ENCODE measurements at regions not wholly inside any gene's neighbourhood (a gene's known extent, or its start where the extent isn't known, plus 50 kb on each side); places are given as distances from the start of the nearest gene placed in this dataset.

DNA sequence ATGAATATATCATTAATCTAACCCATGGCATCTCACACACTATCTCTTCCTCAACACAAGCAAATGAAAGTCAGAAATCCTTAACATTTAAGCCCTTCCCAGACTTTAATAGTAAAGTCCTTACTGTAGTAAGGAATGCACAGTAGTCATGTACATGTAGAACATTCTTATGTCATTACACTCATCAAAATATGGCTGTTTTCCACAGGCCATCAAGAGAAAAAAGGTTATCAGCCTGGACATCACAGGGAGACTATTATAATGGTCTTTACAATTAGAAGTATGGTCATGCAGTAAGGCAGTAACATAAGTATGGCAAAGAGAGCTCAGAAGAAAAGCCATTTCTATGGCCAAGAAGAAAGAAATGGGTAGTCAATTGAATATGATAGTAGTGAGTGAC is 121.2 kb downstream of the SLC6A15 start:
- POLR2A ChIA-PET = no interaction called here
- CTCF ChIA-PET = no interaction called here
- TF ChIP-seq, protein P1, sequence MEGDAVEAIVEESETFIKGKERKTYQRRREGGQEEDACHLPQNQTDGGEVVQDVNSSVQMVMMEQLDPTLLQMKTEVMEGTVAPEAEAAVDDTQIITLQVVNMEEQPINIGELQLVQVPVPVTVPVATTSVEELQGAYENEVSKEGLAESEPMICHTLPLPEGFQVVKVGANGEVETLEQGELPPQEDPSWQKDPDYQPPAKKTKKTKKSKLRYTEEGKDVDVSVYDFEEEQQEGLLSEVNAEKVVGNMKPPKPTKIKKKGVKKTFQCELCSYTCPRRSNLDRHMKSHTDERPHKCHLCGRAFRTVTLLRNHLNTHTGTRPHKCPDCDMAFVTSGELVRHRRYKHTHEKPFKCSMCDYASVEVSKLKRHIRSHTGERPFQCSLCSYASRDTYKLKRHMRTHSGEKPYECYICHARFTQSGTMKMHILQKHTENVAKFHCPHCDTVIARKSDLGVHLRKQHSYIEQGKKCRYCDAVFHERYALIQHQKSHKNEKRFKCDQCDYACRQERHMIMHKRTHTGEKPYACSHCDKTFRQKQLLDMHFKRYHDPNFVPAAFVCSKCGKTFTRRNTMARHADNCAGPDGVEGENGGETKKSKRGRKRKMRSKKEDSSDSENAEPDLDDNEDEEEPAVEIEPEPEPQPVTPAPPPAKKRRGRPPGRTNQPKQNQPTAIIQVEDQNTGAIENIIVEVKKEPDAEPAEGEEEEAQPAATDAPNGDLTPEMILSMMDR (IDR thresholded peaks at IDR 0.05; ENCODE audit: control extremely low read depth, extremely low read depth, low read depth, missing control alignments) = no peak
- no peak for DNase-seq (ENCODE audit: extremely low spot score)

DNA sequence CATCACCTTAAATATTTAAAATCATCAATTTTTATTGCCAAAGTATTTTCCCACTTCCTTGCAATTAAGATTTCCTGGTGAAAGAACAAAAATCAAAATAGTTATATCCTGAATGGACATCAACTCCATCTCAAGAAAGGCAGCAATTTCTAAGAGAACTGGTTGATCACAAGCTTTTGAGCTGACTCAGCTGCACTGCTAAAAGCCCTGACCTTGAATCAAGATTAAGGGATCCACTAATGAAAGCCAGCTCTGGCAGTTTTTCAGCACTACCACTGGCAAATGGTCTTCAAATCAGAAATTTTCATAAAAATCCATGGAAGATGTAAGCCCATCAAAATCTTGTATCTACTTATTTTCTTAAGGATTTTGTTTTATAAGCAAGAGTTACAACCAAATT is 123.4 kb downstream of the SLC6A15 start:
- TF ChIP-seq, protein P1 (IDR thresholded peaks at IDR 0.05; ENCODE audit: control extremely low read depth, extremely low read depth, low read depth, missing control alignments) = no peak
- no peak for DNase-seq (ENCODE audit: extremely low spot score)
- CTCF ChIA-PET = no interaction called here
- POLR2A ChIA-PET = no interaction called here

DNA sequence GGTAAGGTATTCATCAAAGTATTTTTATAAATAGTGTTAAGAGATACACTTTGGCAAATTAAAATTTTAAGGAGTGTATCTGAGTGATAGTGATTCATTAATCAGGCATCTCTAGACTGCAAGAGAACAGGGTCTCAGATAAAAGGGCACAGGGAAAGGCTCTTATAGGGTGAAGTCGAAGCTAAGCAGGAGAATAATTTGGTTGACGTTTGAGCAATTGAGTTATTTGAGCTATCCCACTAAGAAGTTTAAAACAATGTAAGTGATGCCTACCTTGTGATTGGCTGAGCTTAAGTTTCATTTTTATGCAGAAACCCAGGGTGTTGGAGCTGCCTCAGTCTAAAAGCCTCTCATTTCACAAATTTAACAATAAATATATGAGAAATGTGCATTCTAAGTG is 125.3 kb downstream of the SLC6A15 start:
- CTCF ChIA-PET = no interaction called here

DNA sequence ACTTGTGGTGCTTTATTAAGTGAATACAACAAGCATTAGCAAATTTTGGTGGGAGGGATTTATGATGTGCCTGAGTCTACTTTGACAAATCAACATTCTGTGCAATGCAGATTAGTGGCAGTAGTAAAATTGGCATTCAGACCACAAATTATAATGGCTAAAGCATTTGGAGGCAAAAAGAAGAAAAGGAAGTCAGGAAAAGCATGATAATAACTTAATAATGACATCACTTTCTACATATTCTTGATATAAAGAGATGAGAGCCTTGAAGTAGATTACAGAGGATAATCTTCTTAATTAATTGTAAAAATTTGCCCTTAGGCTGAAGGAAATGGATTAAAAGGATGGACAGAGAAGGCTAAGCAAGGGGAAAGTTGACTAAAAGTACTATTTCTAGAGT is 126.0 kb downstream of the SLC6A15 start:
- DNase-seq (ENCODE audit: extremely low spot score) = no peak
- ChIA-PET POLR2A (no interaction called here), CTCF (no interaction called here)
- TF ChIP-seq, protein P1 (IDR thresholded peaks at IDR 0.05; ENCODE audit: control extremely low read depth, extremely low read depth, low read depth, missing control alignments) = no peak

More for the DNA sequence above, 125.3 kb downstream of the SLC6A15 start:
- POLR2A ChIA-PET = no interaction called here
- TF ChIP-seq, protein P1 (IDR thresholded peaks at IDR 0.05; ENCODE audit: control extremely low read depth, extremely low read depth, low read depth, missing control alignments) = no peak
- no peak for DNase-seq (ENCODE audit: extremely low spot score)

DNA sequence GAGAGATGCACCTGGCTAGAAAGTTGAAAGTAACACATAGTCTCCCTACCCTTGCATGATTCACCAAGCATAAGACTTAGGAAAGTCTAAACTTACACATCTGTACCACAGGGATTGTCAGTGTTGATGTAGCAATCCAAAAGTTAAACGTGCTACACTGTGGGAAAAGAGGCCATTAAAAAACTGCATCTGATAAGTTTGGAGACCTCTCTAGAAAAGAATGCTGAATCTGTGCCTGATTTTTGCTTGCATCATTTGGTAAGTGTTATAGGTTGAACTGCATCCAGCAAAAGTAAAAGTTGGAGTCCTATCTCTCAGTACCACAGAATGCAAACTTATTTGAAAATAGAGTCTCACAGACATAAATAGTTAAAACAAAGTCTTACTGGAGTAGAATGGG is 126.6 kb downstream of the SLC6A15 start:
- no peak for DNase-seq (ENCODE audit: extremely low spot score)
- POLR2A ChIA-PET = no interaction called here
- TF ChIP-seq, protein P1 (IDR thresholded peaks at IDR 0.05; ENCODE audit: control extremely low read depth, extremely low read depth, low read depth, missing control alignments) = no peak
- CTCF ChIA-PET = no interaction called here

DNA sequence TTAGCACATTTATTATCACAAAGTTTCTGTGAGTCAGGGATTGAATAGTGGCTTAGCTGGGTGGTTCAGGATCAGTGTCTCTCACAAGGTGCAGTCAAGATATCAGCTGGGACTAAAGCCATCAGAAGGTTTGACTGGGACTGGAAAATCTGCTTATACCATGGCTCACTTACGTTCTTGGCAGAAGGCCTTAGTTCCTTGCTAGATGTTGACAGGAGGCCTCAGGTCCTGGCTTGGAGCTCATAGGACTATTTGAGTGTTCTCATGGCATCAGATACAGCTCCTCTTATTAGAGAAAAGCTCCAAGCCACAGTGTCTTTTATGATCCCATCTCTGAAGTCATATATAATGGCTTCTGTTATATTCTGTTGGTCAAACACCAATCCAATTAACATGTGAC is 127.3 kb downstream of the SLC6A15 start:
- no peak for DNase-seq (ENCODE audit: extremely low spot score)
- CTCF ChIA-PET = interaction anchor here (1.2 to 1.3 kb wide), 2 partner anchors 8 to 23 kb away, joined by 3 read pairs; no protein-coding TSS in a partner anchor
- POLR2A ChIA-PET = no interaction called here
- TF ChIP-seq, protein P1 (IDR thresholded peaks at IDR 0.05; ENCODE audit: control extremely low read depth, extremely low read depth, low read depth, missing control alignments) = no peak

DNA sequence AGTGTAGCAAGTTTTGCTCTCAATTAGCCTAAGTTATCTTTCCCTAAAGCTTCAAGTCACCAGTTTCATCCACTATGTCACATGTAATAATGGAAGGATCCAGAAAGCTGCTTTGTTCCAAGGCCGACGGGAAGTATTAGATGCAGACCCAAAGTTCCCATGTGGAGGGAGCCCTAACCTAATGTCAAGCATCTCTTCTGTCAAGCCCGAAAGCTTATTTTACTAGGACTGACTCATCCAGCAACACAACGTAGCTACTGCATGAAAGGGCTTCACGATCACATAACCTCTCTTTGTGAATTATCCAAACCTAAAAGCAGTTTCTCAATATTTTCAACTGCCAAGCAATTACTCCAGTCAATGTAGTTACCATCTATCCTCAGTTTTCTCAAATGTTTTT is 133.4 kb downstream of the SLC6A15 start:
- DNase-seq (ENCODE audit: extremely low spot score) = no peak
- CTCF ChIA-PET = interaction anchor here (1.0 to 1.6 kb wide), 3 partner anchors 11 to 35 kb away, joined by 3 to 4 read pairs (median 4); no protein-coding TSS in a partner anchor
- POLR2A ChIA-PET = no interaction called here
- TF ChIP-seq, protein P1 (IDR thresholded peaks at IDR 0.05; ENCODE audit: control extremely low read depth, extremely low read depth, low read depth, missing control alignments) = no peak

Data from GM10248 (cell line).